ENCODE measurements at regions not wholly inside any gene's neighbourhood (a gene's known extent, or its start where the extent isn't known, plus 50 kb on each side); places are given as distances from the start of the nearest gene placed in this dataset.

DNA sequence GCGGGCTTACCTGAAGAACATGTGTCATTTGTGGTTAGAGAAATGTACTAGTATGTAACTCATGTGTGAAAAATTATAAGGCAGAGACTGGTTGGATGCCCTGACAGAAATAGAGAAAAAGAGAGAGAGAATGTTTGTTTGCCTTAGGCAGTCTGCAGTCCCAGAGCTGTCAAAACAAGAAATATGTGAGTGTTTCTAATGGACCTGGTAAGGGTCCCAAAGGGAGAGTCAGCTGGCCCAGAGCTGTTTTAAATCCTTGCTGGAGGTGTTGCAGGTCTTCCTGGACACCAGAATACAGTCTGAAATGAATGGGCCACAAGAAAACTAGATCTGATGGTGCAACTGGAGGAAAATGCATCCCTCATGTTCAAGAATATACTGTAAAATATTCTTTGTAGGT lies 158.3 kb upstream of the OGFRL1 start:
- TF ChIP-seq POLR2A (IDR thresholded peaks at IDR 0.05) = no peak
- TF ChIP-seq, protein P1, sequence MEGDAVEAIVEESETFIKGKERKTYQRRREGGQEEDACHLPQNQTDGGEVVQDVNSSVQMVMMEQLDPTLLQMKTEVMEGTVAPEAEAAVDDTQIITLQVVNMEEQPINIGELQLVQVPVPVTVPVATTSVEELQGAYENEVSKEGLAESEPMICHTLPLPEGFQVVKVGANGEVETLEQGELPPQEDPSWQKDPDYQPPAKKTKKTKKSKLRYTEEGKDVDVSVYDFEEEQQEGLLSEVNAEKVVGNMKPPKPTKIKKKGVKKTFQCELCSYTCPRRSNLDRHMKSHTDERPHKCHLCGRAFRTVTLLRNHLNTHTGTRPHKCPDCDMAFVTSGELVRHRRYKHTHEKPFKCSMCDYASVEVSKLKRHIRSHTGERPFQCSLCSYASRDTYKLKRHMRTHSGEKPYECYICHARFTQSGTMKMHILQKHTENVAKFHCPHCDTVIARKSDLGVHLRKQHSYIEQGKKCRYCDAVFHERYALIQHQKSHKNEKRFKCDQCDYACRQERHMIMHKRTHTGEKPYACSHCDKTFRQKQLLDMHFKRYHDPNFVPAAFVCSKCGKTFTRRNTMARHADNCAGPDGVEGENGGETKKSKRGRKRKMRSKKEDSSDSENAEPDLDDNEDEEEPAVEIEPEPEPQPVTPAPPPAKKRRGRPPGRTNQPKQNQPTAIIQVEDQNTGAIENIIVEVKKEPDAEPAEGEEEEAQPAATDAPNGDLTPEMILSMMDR (IDR thresholded peaks at IDR 0.05) = no peak

Data from adrenal gland (tissue), 5 donors.